ENCODE measurements at regions not wholly inside any gene's neighbourhood (a gene's known extent, or its start where the extent isn't known, plus 50 kb on each side); places are given as distances from the start of the nearest gene placed in this dataset.
"Not testable (repeated sequence)": the region's sequence is repeated elsewhere in the genome, so short reads cannot be mapped to it uniquely, and the experiment has no call there.

DNA sequence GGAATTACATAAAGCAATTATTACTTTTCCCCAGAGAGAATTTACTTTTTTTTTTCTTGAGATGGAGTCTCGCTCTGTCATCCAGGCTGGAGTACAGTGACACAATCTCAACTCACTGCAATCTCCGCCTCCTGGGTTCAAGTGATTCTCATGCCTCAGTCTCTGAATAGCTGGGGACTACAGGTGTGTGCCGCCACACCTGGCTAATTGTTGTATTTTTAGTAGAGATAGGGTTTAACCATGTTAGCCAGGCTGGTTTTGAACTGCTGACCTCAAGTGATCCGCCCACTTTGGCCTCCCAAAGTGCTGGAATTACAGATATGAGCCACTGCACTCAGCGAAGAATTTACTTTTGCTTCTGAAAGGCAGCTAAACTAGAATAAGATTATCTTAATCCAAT is 181.6 kb downstream of the DLEU7 start:
- H3K4me1 Mint-ChIP-seq; H3K9me3 ChIP-seq (ENCODE audit: control insufficient read depth in 2 of 3, low read length in 3 of 3); intact Hi-C loops (cut with micrococcal nuclease); H3K27ac ChIP-seq (ENCODE audit: low read depth, low read length); H3K4me1 ChIP-seq (ENCODE audit: control insufficient read depth in 2 of 2, insufficient read depth in 2 of 2, low read length in 2 of 2); H3K27me3 Mint-ChIP-seq; CTCF ChIA-PET; H3K36me3 Mint-ChIP-seq; H3K36me3 ChIP-seq (ENCODE audit: control insufficient read depth in 2 of 3, insufficient read depth in 3 of 3, low read length in 3 of 3); ATAC-seq; H3K27ac Mint-ChIP-seq; H3K4me3 ChIP-seq (ENCODE audit: low read length); H3K27me3 ChIP-seq (ENCODE audit: control insufficient read depth in 2 of 2, insufficient read depth in 2 of 2, low read length in 2 of 2); POLR2A ChIA-PET; H3K4me3 Mint-ChIP-seq; DNase-seq: not testable (repeated sequence)
- H3K9me3 Mint-ChIP-seq: peaks cover 0 to 13% (median 2%) of the 10 kb centered on the region in 11 donors

DNA sequence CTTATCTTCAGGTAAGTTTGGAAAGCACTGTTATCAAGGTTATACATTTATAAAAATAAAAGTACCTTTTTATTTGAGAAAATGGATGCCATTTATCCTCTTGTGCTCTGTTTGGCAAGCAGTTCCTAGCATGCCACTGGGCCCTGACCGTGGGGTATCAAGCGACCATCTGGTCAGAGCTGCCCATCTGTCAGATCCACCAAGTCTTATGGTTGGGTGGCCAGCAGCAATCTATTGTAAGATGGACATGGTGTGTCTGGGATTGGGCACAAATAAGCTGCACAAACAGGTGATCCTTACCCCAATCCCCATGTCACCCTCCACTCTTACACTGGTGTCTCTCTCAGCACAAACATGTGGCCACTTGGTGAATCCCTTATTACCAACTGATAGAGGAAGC is 178.5 kb downstream of the DLEU7 start:
- Mint-ChIP-seq H3K36me3 (peaks cover 0 to 3% (median 0%) of the 10 kb centered on the region in 5 donors), H3K4me1 (no peaks in the 10 kb centered on the region), H3K9me3 (peaks cover 0 to 16% (median 2%) of the 10 kb centered on the region in 11 donors), H3K4me3 (no peak overlapping the region), H3K27ac (no peak overlapping the region), H3K27me3 (peaks cover 0 to 10% (median 7%) of the 10 kb centered on the region in 5 donors)
- Histone ChIP-seq H3K27me3 (ENCODE audit: control insufficient read depth in 2 of 2, insufficient read depth in 2 of 2, low read length in 2 of 2) (no peaks in the 10 kb centered on the region), H3K27ac (ENCODE audit: low read depth, low read length) (no peak overlapping the region), H3K4me3 (ENCODE audit: low read length) (no peak overlapping the region), H3K9me3 (ENCODE audit: control insufficient read depth in 2 of 3, low read length in 3 of 3) (no peaks in the 10 kb centered on the region), H3K4me1 (ENCODE audit: control insufficient read depth in 2 of 2, insufficient read depth in 2 of 2, low read length in 2 of 2) (no peaks in the 10 kb centered on the region), H3K36me3 (ENCODE audit: control insufficient read depth in 2 of 3, insufficient read depth in 3 of 3, low read length in 3 of 3) (no peaks in the 10 kb centered on the region)
- ChIA-PET CTCF (no interaction called here), POLR2A (no interaction called here)
- no peak for ATAC-seq
- intact Hi-C loops (cut with micrococcal nuclease): no loop called here
- no peak for DNase-seq

DNA sequence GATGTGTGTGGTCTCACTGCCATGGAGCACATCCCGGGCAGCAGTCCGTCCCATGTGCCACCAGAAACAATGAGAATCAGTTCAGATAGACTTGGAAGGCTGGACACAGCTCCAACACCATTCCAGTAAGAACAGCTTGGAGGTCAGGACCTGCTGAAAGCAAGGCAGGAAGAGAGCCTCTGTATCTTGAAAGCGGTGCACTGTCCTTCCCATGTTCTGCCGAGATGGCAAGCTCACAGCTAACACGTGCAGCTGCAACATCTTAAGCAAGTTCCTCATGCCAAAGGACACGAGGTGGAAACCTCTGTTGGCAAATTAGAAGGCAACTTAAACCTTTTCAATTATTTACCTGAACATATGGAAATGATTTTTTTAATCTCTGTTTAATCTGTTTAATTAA is 175.4 kb downstream of the DLEU7 start:
- Histone ChIP-seq H3K9me3 (ENCODE audit: control insufficient read depth in 2 of 3, low read length in 3 of 3) (no peaks in the 10 kb centered on the region), H3K4me1 (ENCODE audit: control insufficient read depth in 2 of 2, insufficient read depth in 2 of 2, low read length in 2 of 2) (no peaks in the 10 kb centered on the region), H3K36me3 (ENCODE audit: control insufficient read depth in 2 of 3, insufficient read depth in 3 of 3, low read length in 3 of 3) (no peaks in the 10 kb centered on the region), H3K27me3 (ENCODE audit: control insufficient read depth in 2 of 2, insufficient read depth in 2 of 2, low read length in 2 of 2) (no peaks in the 10 kb centered on the region), H3K27ac (ENCODE audit: low read depth, low read length) (no peak overlapping the region), H3K4me3 (ENCODE audit: low read length) (no peak overlapping the region)
- intact Hi-C loops (cut with micrococcal nuclease): no loop called here
- ChIA-PET CTCF (no interaction called here), POLR2A (no interaction called here)
- peaks cover 0 to 3% (median 0%) of the 10 kb centered on the region in 5 donors for H3K36me3 Mint-ChIP-seq
- H3K9me3 Mint-ChIP-seq: peaks cover 0 to 13% (median 1%) of the 10 kb centered on the region in 11 donors
- H3K4me1 Mint-ChIP-seq: no peaks in the 10 kb centered on the region
- DNase-seq (no peak), ATAC-seq (no peak)
- H3K27me3 Mint-ChIP-seq: peaks cover 4 to 14% (median 7%) of the 10 kb centered on the region in 5 donors
- no peak overlapping the region for H3K4me3 Mint-ChIP-seq
- no peak overlapping the region for H3K27ac Mint-ChIP-seq

DNA sequence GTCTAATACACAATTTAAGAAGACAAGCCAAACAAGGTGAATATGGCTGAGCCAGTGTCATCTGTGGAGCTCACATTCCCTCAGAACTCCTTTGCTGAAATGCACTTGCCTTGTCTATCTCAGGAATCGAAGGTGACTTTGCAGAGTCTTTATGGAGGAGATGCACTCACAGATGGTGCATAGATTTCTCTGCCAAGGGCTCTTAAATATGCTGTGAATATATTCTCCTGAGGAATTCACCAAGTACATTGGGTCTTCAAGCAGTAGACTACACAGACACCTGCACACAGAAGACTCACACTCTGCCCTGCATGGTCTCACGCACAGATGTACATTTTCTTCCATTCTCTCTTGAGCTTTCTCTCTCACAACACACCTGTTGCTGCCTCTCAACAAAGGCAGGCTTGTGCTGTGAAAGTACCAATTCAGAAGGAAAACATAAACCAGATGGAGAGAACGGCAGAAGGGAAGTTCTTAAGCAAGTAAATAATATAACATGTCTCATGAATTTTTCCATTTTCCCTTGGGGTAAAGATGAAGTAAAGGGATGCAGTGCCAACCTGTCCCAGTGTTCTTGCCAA is 174.7 kb downstream of the DLEU7 start:
- Histone ChIP-seq H3K27ac (ENCODE audit: low read depth, low read length) (no peak overlapping the region), H3K36me3 (ENCODE audit: control insufficient read depth in 2 of 3, insufficient read depth in 3 of 3, low read length in 3 of 3) (no peaks in the 10 kb centered on the region), H3K4me3 (ENCODE audit: low read length) (no peak overlapping the region), H3K9me3 (ENCODE audit: control insufficient read depth in 2 of 3, low read length in 3 of 3) (no peaks in the 10 kb centered on the region), H3K27me3 (ENCODE audit: control insufficient read depth in 2 of 2, insufficient read depth in 2 of 2, low read length in 2 of 2) (no peaks in the 10 kb centered on the region), H3K4me1 (ENCODE audit: control insufficient read depth in 2 of 2, insufficient read depth in 2 of 2, low read length in 2 of 2) (no peaks in the 10 kb centered on the region)
- H3K4me3 Mint-ChIP-seq: no peak overlapping the region
- H3K27ac Mint-ChIP-seq: no peak overlapping the region
- peaks cover 0 to 13% (median 2%) of the 10 kb centered on the region in 11 donors for H3K9me3 Mint-ChIP-seq
- H3K27me3 Mint-ChIP-seq: peaks cover 7 to 20% (median 11%) of the 10 kb centered on the region in 5 donors
- H3K4me1 Mint-ChIP-seq: no peaks in the 10 kb centered on the region
- ATAC-seq: no peak
- CTCF ChIA-PET: no interaction called here
- DNase-seq: no peak
- POLR2A ChIA-PET: no interaction called here
- intact Hi-C loops (cut with micrococcal nuclease): no loop called here
- H3K36me3 Mint-ChIP-seq: peaks cover 0 to 3% (median 0%) of the 10 kb centered on the region in 5 donors

DNA sequence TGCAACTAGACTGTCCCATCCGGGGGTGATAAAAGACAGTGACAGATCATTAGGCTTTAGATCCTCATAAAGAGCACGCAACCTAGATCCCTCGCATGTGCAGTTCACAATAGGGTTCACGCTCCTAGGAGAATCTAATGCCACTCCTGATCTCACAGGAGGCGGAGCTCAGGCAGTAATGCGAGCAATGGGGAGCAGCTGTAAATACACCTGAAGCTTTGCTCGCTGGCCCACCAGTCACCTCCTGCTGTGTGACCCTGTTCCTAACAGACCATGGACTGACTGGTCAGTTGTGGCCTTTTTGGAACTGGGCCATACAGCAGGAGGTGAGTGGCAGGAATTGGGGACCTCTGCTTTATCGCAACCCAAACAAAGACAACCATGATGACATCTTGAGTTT is 173.2 kb downstream of the DLEU7 start:
- no peaks in the 10 kb centered on the region for H3K27me3 ChIP-seq (ENCODE audit: control insufficient read depth in 2 of 2, insufficient read depth in 2 of 2, low read length in 2 of 2)
- Mint-ChIP-seq H3K36me3 (peaks cover 0 to 3% (median 0%) of the 10 kb centered on the region in 5 donors), H3K27me3 (peaks cover 7 to 20% (median 12%) of the 10 kb centered on the region in 5 donors), H3K4me1 (no peaks in the 10 kb centered on the region), H3K4me3 (no peak overlapping the region), H3K9me3 (peaks cover 0 to 12% (median 1%) of the 10 kb centered on the region in 11 donors), H3K27ac (no peak overlapping the region)
- POLR2A ChIA-PET: no interaction called here
- intact Hi-C loops (cut with micrococcal nuclease): no loop called here
- no peaks in the 10 kb centered on the region for H3K9me3 ChIP-seq (ENCODE audit: control insufficient read depth in 2 of 3, low read length in 3 of 3)
- H3K36me3 ChIP-seq (ENCODE audit: control insufficient read depth in 2 of 3, insufficient read depth in 3 of 3, low read length in 3 of 3): no peaks in the 10 kb centered on the region
- DNase-seq (no peak), ATAC-seq (no peak)
- H3K27ac ChIP-seq (ENCODE audit: low read depth, low read length): no peak overlapping the region
- CTCF ChIA-PET: no interaction called here
- no peak overlapping the region for H3K4me3 ChIP-seq (ENCODE audit: low read length)
- H3K4me1 ChIP-seq (ENCODE audit: control insufficient read depth in 2 of 2, insufficient read depth in 2 of 2, low read length in 2 of 2): no peaks in the 10 kb centered on the region

DNA sequence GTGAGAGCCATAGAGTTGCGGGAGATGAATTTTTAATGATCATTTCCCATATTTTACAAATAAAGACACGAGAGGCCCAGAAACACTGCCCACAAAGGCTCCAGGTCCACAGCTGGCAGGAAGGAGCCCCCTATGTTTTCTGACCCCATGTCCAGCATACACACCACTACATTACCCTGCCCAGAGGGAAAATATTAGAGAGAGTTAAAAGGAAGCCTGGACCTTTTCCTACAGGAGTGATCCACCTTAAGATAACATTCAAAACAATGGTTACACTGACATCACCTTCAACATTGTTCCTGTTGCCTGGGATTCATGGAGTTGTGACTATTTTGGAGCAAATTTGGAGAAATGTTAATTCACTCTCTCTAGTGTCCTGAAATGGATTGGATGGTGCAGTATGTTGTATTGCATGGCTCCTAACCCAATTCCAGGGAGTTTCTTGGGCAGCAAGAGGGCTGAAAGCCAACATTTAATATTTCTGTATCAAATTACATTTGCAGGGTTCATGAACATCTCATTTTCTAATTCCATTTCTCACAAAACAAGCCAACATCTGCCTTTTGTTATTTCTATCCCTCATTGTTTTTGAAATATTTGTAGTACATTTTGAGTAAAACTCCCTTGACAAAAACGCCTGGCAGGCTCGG is 172.5 kb downstream of the DLEU7 start:
- Mint-ChIP-seq H3K4me1 (no peaks in the 10 kb centered on the region), H3K9me3 (peaks cover 0 to 11% (median 1%) of the 10 kb centered on the region in 11 donors), H3K4me3 (no peak overlapping the region), H3K27ac (no peak overlapping the region), H3K27me3 (peaks cover 7 to 20% (median 12%) of the 10 kb centered on the region in 5 donors), H3K36me3 (peaks cover 0 to 3% (median 0%) of the 10 kb centered on the region in 5 donors)
- Histone ChIP-seq H3K27me3 (ENCODE audit: control insufficient read depth in 2 of 2, insufficient read depth in 2 of 2, low read length in 2 of 2) (no peaks in the 10 kb centered on the region), H3K4me1 (ENCODE audit: control insufficient read depth in 2 of 2, insufficient read depth in 2 of 2, low read length in 2 of 2) (peaks cover 0 to 3% of the 10 kb centered on the region in 2 donors), H3K36me3 (ENCODE audit: control insufficient read depth in 2 of 3, insufficient read depth in 3 of 3, low read length in 3 of 3) (no peaks in the 10 kb centered on the region), H3K4me3 (ENCODE audit: low read length) (no peak overlapping the region), H3K9me3 (ENCODE audit: control insufficient read depth in 2 of 3, low read length in 3 of 3) (no peaks in the 10 kb centered on the region), H3K27ac (ENCODE audit: low read depth, low read length) (no peak overlapping the region)
- CTCF ChIA-PET: no interaction called here
- intact Hi-C loops (cut with micrococcal nuclease): no loop called here
- DNase-seq (no peak), ATAC-seq (no peak)
- POLR2A ChIA-PET: no interaction called here

DNA sequence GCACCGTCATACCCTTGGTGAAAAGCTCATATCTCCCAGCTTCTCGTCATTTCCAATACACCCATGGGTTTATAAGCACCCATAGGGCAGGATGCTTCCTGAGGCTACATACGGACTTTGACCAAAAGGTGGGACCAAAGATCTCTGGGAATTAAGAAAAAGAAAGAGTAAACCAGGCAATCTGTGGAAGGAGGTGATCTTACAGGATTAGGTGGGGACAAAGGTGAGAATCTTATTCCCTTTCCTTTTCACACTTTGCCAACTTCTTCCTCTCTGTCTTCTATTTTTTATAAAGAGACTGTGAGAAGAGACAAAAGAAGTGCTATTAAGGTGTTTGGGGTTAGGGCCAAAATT is 172.0 kb downstream of the DLEU7 start:
- intact Hi-C loops (cut with micrococcal nuclease): no loop called here
- Histone ChIP-seq H3K4me1 (ENCODE audit: control insufficient read depth in 2 of 2, insufficient read depth in 2 of 2, low read length in 2 of 2) (peaks cover 0 to 8% of the 10 kb centered on the region in 2 donors), H3K27me3 (ENCODE audit: control insufficient read depth in 2 of 2, insufficient read depth in 2 of 2, low read length in 2 of 2) (no peaks in the 10 kb centered on the region), H3K4me3 (ENCODE audit: low read length) (no peak overlapping the region), H3K9me3 (ENCODE audit: control insufficient read depth in 2 of 3, low read length in 3 of 3) (no peaks in the 10 kb centered on the region), H3K27ac (ENCODE audit: low read depth, low read length) (no peak overlapping the region), H3K36me3 (ENCODE audit: control insufficient read depth in 2 of 3, insufficient read depth in 3 of 3, low read length in 3 of 3) (no peaks in the 10 kb centered on the region)
- Mint-ChIP-seq H3K9me3 (peaks cover 0 to 6% (median 0%) of the 10 kb centered on the region in 11 donors), H3K4me1 (peaks cover 0 to 5% (median 0%) of the 10 kb centered on the region in 7 donors), H3K4me3 (no peak overlapping the region), H3K36me3 (no peaks in the 10 kb centered on the region), H3K27me3 (peaks cover 8 to 19% (median 12%) of the 10 kb centered on the region in 5 donors), H3K27ac (no peak overlapping the region)
- ChIA-PET CTCF (no interaction called here), POLR2A (no interaction called here)
- DNase-seq (no peak), ATAC-seq (no peak)

Data from naive thymus-derived CD4-positive, alpha-beta T cell (primary cell).